ENCODE measurements at regions not wholly inside any gene's neighbourhood (a gene's known extent, or its start where the extent isn't known, plus 50 kb on each side); places are given as distances from the start of the nearest gene placed in this dataset.

GRCh38 chr5:17806818-17807468 lies 172.7 kb downstream of the TAF11L14 start:
- Mint-ChIP-seq H3K4me3 (ENCODE audit: unreplicated experiment) (peak overlapping the region; percentile 47), H3K36me3 (ENCODE audit: unreplicated experiment) (no peaks in the 10 kb centered on the region), H3K4me1 (ENCODE audit: low read depth, unreplicated experiment) (peaks cover 51% of the 10 kb centered on the region), H3K27ac (ENCODE audit: unreplicated experiment) (peak overlapping the region; percentile 91), H3K9me3 (ENCODE audit: unreplicated experiment) (peaks cover 4% of the 10 kb centered on the region), H3K27me3 (ENCODE audit: unreplicated experiment) (no peaks in the 10 kb centered on the region)
- no peak for DNase-seq
- TF ChIP-seq, protein P1, sequence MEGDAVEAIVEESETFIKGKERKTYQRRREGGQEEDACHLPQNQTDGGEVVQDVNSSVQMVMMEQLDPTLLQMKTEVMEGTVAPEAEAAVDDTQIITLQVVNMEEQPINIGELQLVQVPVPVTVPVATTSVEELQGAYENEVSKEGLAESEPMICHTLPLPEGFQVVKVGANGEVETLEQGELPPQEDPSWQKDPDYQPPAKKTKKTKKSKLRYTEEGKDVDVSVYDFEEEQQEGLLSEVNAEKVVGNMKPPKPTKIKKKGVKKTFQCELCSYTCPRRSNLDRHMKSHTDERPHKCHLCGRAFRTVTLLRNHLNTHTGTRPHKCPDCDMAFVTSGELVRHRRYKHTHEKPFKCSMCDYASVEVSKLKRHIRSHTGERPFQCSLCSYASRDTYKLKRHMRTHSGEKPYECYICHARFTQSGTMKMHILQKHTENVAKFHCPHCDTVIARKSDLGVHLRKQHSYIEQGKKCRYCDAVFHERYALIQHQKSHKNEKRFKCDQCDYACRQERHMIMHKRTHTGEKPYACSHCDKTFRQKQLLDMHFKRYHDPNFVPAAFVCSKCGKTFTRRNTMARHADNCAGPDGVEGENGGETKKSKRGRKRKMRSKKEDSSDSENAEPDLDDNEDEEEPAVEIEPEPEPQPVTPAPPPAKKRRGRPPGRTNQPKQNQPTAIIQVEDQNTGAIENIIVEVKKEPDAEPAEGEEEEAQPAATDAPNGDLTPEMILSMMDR (IDR thresholded peaks at IDR 0.05; ENCODE audit: partially characterized antibody, unreplicated experiment), result no peak

DNA sequence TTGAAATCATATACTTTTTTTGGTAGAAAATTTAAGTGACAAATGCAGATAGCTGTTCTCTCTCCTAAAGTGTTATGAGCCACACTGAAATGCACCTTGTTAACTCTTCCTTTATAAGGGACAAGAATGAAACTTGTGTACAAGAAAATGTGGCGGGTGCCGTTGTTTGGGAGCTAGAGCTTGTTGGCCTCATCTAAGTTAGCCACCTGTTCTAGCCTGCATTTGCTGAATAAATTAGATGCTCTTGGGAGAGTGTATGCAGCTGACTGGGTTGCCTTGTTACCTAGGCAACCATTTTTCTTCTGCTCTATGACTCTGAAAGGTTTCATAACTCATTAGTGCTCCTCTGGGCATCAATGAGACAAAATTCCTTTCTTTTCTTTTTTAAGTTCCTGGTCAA lies 174.3 kb downstream of the TAF11L14 start:
- H3K9me3 Mint-ChIP-seq (ENCODE audit: unreplicated experiment), result peaks cover 4% of the 10 kb centered on the region
- no peaks in the 10 kb centered on the region for H3K27me3 Mint-ChIP-seq (ENCODE audit: unreplicated experiment)
- H3K4me1 Mint-ChIP-seq (ENCODE audit: low read depth, unreplicated experiment), result peaks cover 40% of the 10 kb centered on the region
- peak overlapping the region; percentile 63 for H3K4me3 Mint-ChIP-seq (ENCODE audit: unreplicated experiment)
- DNase-seq, result no peak
- peak overlapping the region; percentile 71 for H3K27ac Mint-ChIP-seq (ENCODE audit: unreplicated experiment)
- no peaks in the 10 kb centered on the region for H3K36me3 Mint-ChIP-seq (ENCODE audit: unreplicated experiment)
- TF ChIP-seq, protein P1 (IDR thresholded peaks at IDR 0.05; ENCODE audit: partially characterized antibody, unreplicated experiment), result no peak

DNA sequence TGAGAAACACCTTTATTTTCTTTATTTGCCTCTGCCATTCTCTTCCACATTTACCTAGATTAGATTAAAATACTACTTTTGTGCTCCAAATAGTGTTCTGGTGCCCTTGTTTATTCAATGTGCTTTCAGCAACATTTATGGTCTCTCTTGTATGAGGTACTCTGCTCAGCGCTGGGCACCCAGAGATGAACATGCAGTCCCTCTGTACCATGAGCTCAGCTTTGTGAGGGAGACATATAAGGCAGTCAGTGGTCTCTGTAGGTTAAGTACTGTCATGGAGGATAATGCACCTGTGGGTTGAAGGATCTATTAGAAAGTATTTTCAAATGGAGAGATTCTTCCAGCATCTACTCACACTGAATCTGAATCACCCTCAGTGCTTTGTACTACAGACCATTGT lies 176.5 kb downstream of the TAF11L14 start:
- TF ChIP-seq, protein P1 (IDR thresholded peaks at IDR 0.05; ENCODE audit: partially characterized antibody, unreplicated experiment), result no peak
- no peak overlapping the region for H3K27ac Mint-ChIP-seq (ENCODE audit: unreplicated experiment)
- no peak overlapping the region for H3K4me3 Mint-ChIP-seq (ENCODE audit: unreplicated experiment)
- H3K9me3 Mint-ChIP-seq (ENCODE audit: unreplicated experiment), result peaks cover 4% of the 10 kb centered on the region
- no peaks in the 10 kb centered on the region for H3K36me3 Mint-ChIP-seq (ENCODE audit: unreplicated experiment)
- peaks cover 34% of the 10 kb centered on the region for H3K4me1 Mint-ChIP-seq (ENCODE audit: low read depth, unreplicated experiment)
- H3K27me3 Mint-ChIP-seq (ENCODE audit: unreplicated experiment), result no peaks in the 10 kb centered on the region
- DNase-seq, result no peak

DNA sequence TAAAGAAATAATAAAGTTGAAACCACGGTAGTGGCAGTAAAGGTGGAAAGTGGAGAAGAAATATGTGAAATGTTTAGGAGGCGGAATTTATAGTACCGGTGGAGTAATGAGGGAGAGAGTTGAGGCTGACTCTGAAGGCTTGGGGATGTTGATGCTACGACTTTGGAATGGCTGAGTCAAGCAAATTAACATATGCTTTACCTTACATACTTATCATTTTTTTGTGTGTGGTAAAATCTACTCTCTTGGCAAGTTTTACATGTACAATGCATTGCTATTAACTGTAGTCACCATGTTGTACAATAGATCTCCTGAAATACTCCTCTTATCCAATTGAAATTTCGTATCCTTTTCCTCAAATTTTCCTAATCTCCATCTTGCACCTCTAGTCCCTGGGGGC lies 179.0 kb downstream of the TAF11L14 start:
- H3K4me1 Mint-ChIP-seq (ENCODE audit: low read depth, unreplicated experiment), result peaks cover 17% of the 10 kb centered on the region
- no peak for DNase-seq
- H3K36me3 Mint-ChIP-seq (ENCODE audit: unreplicated experiment), result no peaks in the 10 kb centered on the region
- H3K4me3 Mint-ChIP-seq (ENCODE audit: unreplicated experiment), result no peak overlapping the region
- TF ChIP-seq, protein P1 (IDR thresholded peaks at IDR 0.05; ENCODE audit: partially characterized antibody, unreplicated experiment), result no peak
- no peaks in the 10 kb centered on the region for H3K9me3 Mint-ChIP-seq (ENCODE audit: unreplicated experiment)
- no peak overlapping the region for H3K27ac Mint-ChIP-seq (ENCODE audit: unreplicated experiment)
- H3K27me3 Mint-ChIP-seq (ENCODE audit: unreplicated experiment), result no peaks in the 10 kb centered on the region

DNA sequence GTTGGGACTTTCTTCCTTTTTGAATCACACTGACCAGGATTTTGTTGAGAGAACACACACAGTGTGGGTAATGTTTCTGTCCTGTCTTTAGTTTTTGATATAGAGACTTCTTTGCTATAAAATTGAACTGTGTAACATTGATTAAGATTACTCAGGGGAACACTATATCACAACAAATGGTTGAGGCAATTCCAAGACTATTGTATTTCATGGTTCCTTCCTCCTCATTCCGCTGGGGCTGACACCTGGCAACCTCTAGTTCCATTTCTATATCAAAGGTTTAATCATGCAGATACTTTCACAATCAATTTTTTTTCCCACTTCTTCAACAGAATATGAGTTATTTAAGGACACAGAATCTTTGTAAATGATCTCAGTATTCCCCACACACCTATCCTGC lies 182.2 kb downstream of the TAF11L14 start:
- Mint-ChIP-seq H3K4me3 (ENCODE audit: unreplicated experiment) (no peak overlapping the region), H3K27ac (ENCODE audit: unreplicated experiment) (no peak overlapping the region), H3K36me3 (ENCODE audit: unreplicated experiment) (no peaks in the 10 kb centered on the region), H3K9me3 (ENCODE audit: unreplicated experiment) (no peaks in the 10 kb centered on the region), H3K27me3 (ENCODE audit: unreplicated experiment) (no peaks in the 10 kb centered on the region), H3K4me1 (ENCODE audit: low read depth, unreplicated experiment) (no peaks in the 10 kb centered on the region)
- no peak for DNase-seq
- TF ChIP-seq, protein P1 (IDR thresholded peaks at IDR 0.05; ENCODE audit: partially characterized antibody, unreplicated experiment), result no peak

Measured in glutamatergic neuron (in vitro differentiated cells).